PC-3 (cell line): ENCODE measurements at regions not wholly inside any gene's neighbourhood (a gene's known extent, or its start where the extent isn't known, plus 50 kb on each side); places are given as distances from the start of the nearest gene placed in this dataset.

Experiments
- ATAC-seq: fragments of 200-7000 bp; cut with Tn5 transposase; 2 replicates; pipeline ENCODE4 v1.9.1; 2020; ENCODE audit warnings: mild to moderate bottlenecking, moderate library complexity
- BruUV-seq: library from RNA; stranded (reverse); fragments of 400-500 nt; replicated peaks from 2 replicates; lab custom pipeline; 2021; lab: Mats Ljungman, UMichigan
- CTCF ChIA-PET: fragments of 300-600 bp; sonication (Branson Sonifier 250); formaldehyde crosslinking; loops from one replicate; lab custom pipeline; 2022; ENCODE audit warnings: antibody characterized with exemption; lab: Charles Lee
- POLR2A ChIA-PET: fragments of 300-600 bp; sonication (Branson Sonifier 250); formaldehyde crosslinking; loops from one replicate; lab custom pipeline; 2022; ENCODE audit warnings: antibody characterized with exemption; ENCODE audit not compliant: unreplicated experiment; lab: Charles Lee
- DNase-seq: peaks from one replicate; pipeline ENCODE4 v3.0.0-alpha.2; 2015
- H2AFZ ChIP-seq: fragments of 300-600 bp; sonication (generic); 2 replicates; pipeline ENCODE4 v1.6.0; 2016; ENCODE audit warnings: antibody characterized with exemption, low read length
- H3F3A ChIP-seq: fragments of 300-600 bp; sonication (generic); one replicate; pipeline ENCODE4 v1.6.0; 2017; ENCODE audit warnings: antibody characterized with exemption, low read length, control low read depth, mild to moderate bottlenecking; ENCODE audit not compliant: unreplicated experiment
- H3K27ac ChIP-seq: fragments of 300-600 bp; sonication (generic); 2 replicates; pipeline ENCODE4 v1.5.1; 2016; ENCODE audit warnings: mild to moderate bottlenecking, low read length
- H3K27me3 ChIP-seq: fragments of 300-600 bp; sonication (generic); 2 replicates; pipeline ENCODE4 v1.6.1; 2016; ENCODE audit warnings: low read length, mixed read lengths
- H3K36me3 ChIP-seq: fragments of 300-600 bp; sonication (generic); 2 replicates; pipeline ENCODE4 v1.6.1; 2016; ENCODE audit warnings: low read depth, mixed run types, low read length, mixed read lengths
- H3K4me1 ChIP-seq: fragments of 300-600 bp; sonication (generic); 2 replicates; pipeline ENCODE4 v1.5.1; 2016; ENCODE audit warnings: low read length; ENCODE audit not compliant: insufficient read depth
- H3K4me2 ChIP-seq: fragments of 300-600 bp; sonication (generic); 2 replicates; pipeline ENCODE4 v1.6.0; 2016; ENCODE audit warnings: low read length
- H3K4me3 ChIP-seq: fragments of 300-600 bp; sonication (generic); 2 replicates; pipeline ENCODE4 v1.5.1; 2016; ENCODE audit warnings: mild to moderate bottlenecking, low read length, mixed read lengths
- H3K79me2 ChIP-seq: fragments of 300-600 bp; sonication (generic); 2 replicates; pipeline ENCODE4 v1.6.1; 2017; ENCODE audit warnings: low read length, mixed read lengths
- H3K9ac ChIP-seq: fragments of 300-600 bp; sonication (generic); 2 replicates; pipeline ENCODE4 v1.6.0; 2016; ENCODE audit warnings: mild to moderate bottlenecking, low read length
- H3K9me2 ChIP-seq: fragments of 300-600 bp; sonication (generic); replicated peaks from 2 replicates; pipeline ENCODE4 v1.6.1; 2016; ENCODE audit warnings: mixed run types, low read length, mixed read lengths
- H3K9me3 ChIP-seq: fragments of 300-600 bp; sonication (generic); 2 replicates; pipeline ENCODE4 v1.6.1; 2016; ENCODE audit warnings: low read length, mixed read lengths
- H4K20me1 ChIP-seq: fragments of 300-600 bp; sonication (generic); 2 replicates; pipeline ENCODE4 v1.6.1; 2016; ENCODE audit warnings: low read length, mixed read lengths
- CTCF ChIP-seq: fragments of 300-600 bp; sonication (generic); conservative IDR thresholded peaks from 2 replicates; pipeline ENCODE4 v1.5.1; 2017; ENCODE audit warnings: antibody characterized with exemption, low read depth, mild to moderate bottlenecking, low read length
- EZH2 ChIP-seq: fragments of 300-600 bp; sonication (generic); IDR thresholded peaks from one replicate; pipeline ENCODE4 v1.6.1; 2017; ENCODE audit warnings: antibody characterized with exemption, mild to moderate bottlenecking, low read length; ENCODE audit not compliant: unreplicated experiment
- EZH2phosphoT487 ChIP-seq: fragments of 300-600 bp; sonication (generic); IDR thresholded peaks from 2 replicates; pipeline ENCODE4 v1.6.1; 2018; ENCODE audit warnings: mild to moderate bottlenecking, antibody characterized with exemption, low read length, borderline replicate concordance
- intact Hi-C: fragments of 100-400 bp; cut with micrococcal nuclease; formaldehyde crosslinking; loops from 2 replicates; pipeline ENCODE4 v1.9.0; 2023

GRCh38 chr6:100948381-100949133, 67.4 kb upstream of the ASCC3 start:
- POLR2A ChIA-PET, result no interaction called here
- no peak for DNase-seq
- CTCF ChIA-PET, result no interaction called here

GRCh38 chr6:100952006-100952405, 70.9 kb upstream of the ASCC3 start:
- POLR2A ChIA-PET, result no interaction called here
- Histone ChIP-seq H3F3A (no peaks in the 10 kb centered on the region), H3K9me3 (no peaks in the 10 kb centered on the region), H3K36me3 (no peaks in the 10 kb centered on the region), H4K20me1 (no peaks in the 10 kb centered on the region), H3K4me2 (no peak overlapping the region), H3K4me1 (no peaks in the 10 kb centered on the region), H3K9me2 (no peaks in the 10 kb centered on the region), H3K27me3 (no peaks in the 10 kb centered on the region), H3K9ac (no peak overlapping the region), H3K27ac (no peak overlapping the region), H3K79me2 (no peaks in the 10 kb centered on the region), H2AFZ (no peak overlapping the region), H3K4me3 (no peak overlapping the region)
- no TSS peak for BruUV-seq
- CTCF ChIA-PET, result no interaction called here
- DNase-seq, result no peak
- intact Hi-C loops, result no loop called here
- ATAC-seq, result no peak
- TF ChIP-seq CTCF, result no peak

More at GRCh38 chr6:100948381-100949133, 67.4 kb upstream of the ASCC3 start:
- Histone ChIP-seq H3K4me2 (no peak overlapping the region), H3K9me3 (no peaks in the 10 kb centered on the region), H3K9ac (no peak overlapping the region), H3F3A (no peaks in the 10 kb centered on the region), H2AFZ (no peak overlapping the region), H3K79me2 (no peaks in the 10 kb centered on the region), H4K20me1 (no peaks in the 10 kb centered on the region), H3K4me3 (no peak overlapping the region), H3K36me3 (no peaks in the 10 kb centered on the region), H3K27me3 (no peaks in the 10 kb centered on the region), H3K9me2 (no peaks in the 10 kb centered on the region), H3K27ac (no peak overlapping the region), H3K4me1 (no peaks in the 10 kb centered on the region)
- intact Hi-C loops, result no loop called here
- TF ChIP-seq EZH2phosphoT487 (no peak), CTCF (no peak), EZH2 (no peak)
- ATAC-seq, result no peak
- no TSS peak for BruUV-seq

GRCh38 chr6:100959280-100959679, 78.2 kb upstream of the ASCC3 start:
- Histone ChIP-seq H3K36me3 (no peaks in the 10 kb centered on the region), H3F3A (no peaks in the 10 kb centered on the region), H3K4me2 (no peak overlapping the region), H3K27me3 (no peaks in the 10 kb centered on the region), H4K20me1 (no peaks in the 10 kb centered on the region), H3K9me2 (no peaks in the 10 kb centered on the region), H2AFZ (no peak overlapping the region), H3K79me2 (no peaks in the 10 kb centered on the region), H3K9ac (no peak overlapping the region), H3K9me3 (no peaks in the 10 kb centered on the region), H3K4me3 (no peak overlapping the region), H3K27ac (no peak overlapping the region), H3K4me1 (no peaks in the 10 kb centered on the region)
- ChIA-PET POLR2A (no interaction called here), CTCF (no interaction called here)
- TF ChIP-seq CTCF, result no peak
- no peak for TF ChIP-seq EZH2phosphoT487
- no peak for TF ChIP-seq EZH2
- intact Hi-C loops, result no loop called here
- DNase-seq, result no peak
- no TSS peak for BruUV-seq
- ATAC-seq, result no peak
